NCI-H82 treated with DMSO at 0.1 percent for 48 hours (cell line): ENCODE measurements at regions not wholly inside any gene's neighbourhood (a gene's known extent, or its start where the extent isn't known, plus 50 kb on each side); places are given as distances from the start of the nearest gene placed in this dataset.

Experiments
- DNase-seq: peaks from one replicate; lab custom pipeline; 2025; ENCODE audit not compliant: unreplicated experiment; lab: John Stamatoyannopoulos, UW

DNA sequence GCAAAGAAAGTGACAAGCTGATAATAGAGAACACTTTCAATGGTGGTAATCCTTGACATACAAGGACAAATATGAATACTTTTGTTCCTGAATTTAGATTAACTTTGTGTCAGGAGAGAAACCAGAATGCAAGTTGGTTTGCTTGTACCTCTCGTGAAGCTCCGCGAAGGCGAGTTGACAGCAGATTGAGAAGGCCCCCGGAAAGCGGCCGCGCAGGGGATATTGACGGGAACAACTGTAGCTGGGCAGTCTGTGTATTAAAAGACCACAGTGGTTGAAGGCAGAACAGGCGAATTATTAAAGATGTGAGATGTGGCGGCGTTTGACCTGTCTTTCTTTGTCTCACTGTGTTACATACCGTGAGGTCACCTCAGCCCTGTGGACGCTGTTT is 175.8 kb upstream of the RALGAPA2 start:
- DNase-seq = no peak

DNA sequence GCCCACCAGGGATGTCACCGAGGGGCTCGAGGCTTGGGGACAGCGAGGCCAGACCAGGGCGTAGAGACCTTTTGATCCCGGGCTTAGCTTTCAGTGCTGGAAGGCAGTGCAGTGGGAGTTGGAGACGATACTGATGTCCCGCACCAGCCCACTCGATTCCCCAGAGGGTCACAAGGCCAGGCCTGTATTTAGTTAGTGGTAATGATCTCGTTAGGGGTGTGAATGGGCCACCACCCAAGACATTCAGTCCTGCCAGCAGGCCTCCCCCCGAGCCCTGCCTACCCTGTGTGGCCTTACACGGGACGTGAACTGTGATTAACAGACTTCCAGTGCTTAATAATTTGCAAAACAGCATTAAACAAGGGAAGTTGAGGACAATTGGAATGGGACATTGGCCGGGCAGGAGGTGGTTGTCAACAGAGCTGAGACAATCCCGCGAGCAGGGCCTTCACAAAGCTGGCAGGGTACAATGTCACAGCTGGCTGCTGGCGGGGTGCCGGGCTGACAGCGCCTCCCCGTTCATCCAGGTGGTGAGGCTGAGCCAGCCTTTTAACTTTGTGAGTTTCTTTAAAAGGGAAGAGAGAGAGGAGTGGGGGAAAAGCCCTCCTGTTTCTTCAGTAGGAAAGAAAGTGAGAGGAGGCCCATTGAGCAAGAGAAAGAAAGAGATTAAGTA is 175.3 kb upstream of the RALGAPA2 start:
- DNase-seq = no peak

DNA sequence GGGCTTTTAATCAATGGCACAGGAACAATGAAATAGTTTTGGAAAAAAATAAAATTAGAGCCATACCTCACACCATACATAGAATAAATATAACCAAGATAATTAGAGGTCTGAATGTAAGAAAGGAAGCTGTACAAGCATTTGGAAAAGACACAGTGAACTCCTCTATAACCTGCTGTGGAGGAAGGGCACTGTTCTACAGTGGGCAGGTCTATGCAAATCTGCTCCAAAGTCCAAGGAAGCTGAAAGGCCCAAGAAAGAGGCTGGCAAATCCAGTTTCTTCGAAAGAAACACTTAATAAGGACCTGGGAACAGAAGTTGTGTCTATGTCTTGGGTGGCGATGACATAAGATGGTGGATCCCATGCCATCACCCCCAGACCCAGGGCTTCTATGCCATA is 169.4 kb upstream of the RALGAPA2 start:
- DNase-seq = no peak

DNA sequence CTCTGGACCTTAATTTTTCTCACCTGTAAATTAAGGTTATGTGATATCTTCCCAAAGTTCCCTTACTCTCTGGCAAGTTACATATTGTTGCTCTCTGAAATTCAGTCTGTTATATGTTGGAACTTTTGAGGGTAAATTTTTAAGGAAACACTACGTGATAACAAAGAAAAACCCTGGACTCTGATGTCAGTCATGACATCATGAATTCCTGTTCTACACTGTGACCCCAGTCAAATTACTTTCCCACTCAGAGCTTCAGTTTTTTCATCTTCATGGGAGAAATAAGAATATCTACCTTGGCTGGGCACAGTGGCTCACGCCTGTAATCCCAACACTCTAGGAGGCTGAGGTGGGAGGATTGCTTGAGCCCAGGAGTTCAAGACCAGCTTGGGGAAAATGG is 164.6 kb upstream of the RALGAPA2 start:
- no peak for DNase-seq

DNA sequence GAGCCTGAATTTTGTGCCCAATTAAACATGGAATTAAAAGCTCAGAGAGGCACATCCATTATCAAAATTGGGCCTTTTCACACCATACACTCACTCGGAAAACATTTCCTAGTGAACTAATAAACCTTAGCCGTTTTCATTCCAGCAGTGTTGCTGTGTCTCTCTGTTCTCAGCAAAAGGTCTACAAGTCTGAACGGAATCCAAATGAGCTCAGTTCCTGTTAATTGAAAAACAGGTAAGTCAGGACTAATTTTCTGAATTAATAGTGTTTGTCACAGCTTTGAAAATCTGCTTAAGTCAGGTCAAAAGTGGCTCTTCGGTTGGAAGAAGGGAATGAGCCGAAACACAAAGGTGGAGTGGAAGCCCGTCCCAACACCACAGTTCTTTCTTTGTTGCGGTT is 163.3 kb upstream of the RALGAPA2 start:
- no peak for DNase-seq

DNA sequence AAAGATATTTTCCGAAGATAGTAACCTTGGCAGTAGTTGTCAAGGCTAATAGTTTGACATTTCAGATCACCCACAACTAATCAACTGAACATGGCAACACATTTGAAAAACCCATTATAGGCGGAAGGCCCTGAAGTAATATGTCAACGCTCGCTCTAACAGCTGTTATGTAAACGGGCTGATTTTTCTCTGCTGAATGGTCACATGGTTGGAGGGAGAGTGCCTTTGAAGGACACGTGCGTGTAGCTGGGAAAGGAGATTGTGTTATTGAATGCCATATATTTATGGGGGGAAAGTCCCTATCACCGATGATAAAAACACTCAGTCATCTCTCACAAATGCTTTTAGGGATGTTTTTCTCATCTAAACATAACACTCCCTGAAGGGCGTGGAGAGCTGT is 160.0 kb upstream of the RALGAPA2 start:
- no peak for DNase-seq

DNA sequence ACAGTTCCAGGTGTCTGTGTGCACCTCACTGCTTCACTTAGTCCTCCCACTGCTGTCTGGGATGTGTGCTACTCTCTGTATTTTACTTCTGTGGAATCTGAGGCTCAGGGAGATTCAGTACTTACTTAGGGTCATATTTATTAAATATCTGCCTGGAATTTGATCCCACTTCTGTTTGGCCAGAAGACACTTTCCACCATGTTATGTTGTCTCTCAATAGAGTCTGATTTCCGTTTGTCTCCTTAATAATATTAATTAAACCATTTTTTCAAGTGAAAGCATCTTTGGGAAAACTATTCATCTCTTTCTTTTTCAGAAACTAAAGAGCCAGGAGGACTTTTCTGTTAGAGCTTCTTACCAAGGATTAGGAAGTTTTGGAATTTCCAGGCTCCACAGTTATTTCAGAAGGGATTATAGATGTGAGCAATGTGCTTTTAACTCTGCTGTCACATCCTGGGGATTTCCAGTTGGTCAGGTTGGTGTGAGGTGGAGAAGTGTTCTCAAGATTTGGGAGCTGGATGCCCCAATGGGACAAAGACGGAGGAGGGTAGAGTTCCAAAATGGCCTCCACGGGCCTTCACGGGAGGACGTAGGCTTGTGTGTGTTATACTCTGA is 156.8 kb upstream of the RALGAPA2 start:
- no peak for DNase-seq

DNA sequence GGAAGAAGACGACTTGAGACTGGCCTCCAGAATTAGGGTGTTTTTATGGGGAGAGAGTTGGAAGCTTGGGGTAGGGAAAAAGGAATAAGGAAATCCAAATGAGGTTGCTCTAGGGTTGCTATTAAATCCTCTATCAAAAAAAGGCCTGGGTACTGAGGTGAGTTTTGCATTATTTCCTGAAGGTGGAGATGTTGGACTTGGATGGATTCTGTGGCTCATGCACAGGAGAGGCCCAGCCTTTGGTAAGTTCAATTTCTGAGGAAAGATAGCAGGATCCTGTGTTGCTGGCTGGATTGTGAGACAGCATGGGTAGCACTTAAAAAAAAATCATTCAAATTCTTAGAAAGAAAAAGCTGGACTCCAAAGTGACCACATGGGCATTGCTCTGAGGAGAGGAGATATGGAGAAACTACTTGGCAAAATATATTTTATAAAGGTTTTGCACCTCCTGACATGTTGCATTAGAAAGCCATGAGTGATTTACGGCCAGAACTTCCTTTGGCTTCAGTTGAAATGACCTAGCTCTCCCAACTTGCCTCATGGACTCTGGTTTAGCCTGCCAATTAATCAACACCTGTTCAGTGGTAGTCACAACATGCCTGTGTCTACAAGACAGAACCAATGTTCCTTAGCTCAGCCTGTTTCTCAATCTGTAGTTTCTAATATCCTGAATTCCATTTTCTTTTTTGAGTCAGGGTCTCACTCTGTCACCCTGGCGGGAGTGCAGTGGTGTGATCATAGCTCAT is 152.1 kb upstream of the RALGAPA2 start:
- DNase-seq = peak; percentile 36

DNA sequence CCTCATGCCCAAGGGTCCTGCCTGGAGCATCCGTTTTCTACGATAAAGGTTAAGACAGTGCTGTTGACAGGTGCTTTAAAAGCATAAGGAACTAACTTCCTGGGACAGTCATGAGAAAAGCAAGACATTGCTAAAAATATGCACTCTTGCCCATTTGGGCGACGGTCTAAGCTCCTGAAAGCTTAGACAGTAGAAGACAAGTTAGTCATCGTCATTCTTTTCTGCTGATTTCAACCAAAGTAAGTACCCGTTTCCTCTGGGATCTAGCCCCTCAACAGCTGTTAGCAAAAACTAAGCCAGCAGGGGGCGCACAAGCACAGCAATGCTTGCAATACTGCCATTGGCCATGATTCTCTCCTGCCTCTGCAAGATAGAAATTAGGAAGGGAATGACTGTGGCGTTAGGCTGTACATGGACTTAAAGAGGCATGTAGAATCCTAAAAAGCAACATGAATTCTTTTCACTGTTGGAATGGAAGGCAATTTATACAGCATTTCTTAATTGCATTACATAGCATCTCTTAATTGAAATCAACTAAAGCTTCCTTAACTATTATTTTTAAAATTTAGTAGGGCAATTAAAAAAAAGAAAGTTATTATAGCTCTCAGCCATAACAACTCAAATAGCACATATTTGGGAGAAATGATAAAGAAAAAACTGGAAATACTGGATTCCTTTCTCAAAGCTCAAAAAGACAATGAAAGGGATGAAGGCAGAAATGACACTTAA is 147.8 kb upstream of the RALGAPA2 start:
- peak; percentile 72 for DNase-seq

DNA sequence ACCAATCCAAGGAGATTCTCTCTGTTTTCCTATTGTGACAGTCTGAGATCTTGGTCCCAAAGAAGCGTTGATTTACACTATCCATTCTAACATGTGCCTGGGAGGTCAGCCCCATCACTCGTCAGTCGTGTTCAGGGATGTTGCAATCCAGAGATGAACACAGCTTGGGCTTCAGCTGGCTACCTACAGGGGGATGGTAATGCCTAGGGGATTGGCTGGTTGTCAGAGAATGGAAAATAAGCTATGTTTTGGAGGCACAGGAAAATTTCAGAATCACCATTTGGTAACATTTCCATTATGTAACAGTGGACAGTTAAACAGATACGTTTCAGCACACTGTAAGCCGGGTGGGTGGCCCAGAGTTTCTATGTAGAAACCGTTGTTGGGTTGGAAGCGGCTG is 147.1 kb upstream of the RALGAPA2 start:
- DNase-seq = no peak

DNA sequence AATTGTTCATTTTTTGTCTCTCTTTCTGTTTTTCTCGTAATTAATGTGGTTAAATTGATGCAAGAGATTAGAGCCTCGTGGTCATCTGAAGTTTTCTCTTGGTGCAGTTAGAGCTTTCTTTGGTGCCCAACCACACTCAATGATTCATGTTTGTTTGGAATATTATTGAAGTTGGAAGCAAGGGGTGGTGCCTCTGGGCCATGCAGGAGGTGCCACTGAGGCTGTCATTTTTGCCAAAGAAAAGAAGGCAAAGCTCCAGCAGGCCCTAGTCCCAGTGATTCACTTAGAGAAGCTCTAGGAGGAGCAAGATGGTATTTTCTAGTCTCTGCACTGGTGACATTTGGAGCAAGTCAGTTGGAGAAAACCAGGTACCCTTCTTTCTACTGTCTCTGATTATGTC is 144.5 kb upstream of the RALGAPA2 start:
- DNase-seq = no peak

DNA sequence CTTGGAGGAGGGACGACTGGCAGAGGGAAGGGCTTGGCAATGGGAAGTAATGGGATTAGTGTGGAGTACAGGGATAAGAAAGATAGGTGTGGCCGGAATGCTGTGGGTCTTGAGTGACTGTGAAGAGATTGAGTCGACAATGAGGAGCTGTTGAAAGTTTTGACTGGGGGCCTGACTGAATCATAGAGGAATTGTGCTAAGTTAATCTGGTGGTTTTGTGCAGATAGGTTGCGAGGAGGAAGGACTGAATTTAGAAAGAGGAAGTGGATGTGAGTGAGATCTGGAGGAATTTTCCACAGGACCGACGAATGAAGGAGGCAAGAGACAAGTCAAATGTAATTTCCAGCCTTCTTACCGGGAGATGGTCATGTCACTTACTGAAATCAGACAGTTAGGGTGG is 143.9 kb upstream of the RALGAPA2 start:
- peak; percentile 26 for DNase-seq

DNA sequence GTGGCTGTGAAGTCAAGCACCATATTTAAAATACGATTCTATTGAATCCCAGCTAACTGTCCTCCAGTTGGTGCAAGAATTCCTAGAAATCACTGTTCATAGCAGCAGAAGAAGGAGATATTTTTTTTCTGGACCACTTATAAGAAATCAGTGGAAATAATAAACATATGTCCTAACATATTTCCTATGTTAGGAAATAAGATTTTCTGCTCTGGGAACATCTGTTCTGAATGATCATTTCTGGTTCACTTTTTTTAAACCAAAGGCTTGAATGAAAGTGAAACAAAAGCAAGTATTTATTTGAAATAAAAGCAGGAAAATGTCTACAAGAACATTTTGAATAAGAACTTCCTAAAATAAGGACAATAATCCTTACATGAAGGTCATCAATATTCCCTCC is 138.9 kb upstream of the RALGAPA2 start:
- DNase-seq = no peak

DNA sequence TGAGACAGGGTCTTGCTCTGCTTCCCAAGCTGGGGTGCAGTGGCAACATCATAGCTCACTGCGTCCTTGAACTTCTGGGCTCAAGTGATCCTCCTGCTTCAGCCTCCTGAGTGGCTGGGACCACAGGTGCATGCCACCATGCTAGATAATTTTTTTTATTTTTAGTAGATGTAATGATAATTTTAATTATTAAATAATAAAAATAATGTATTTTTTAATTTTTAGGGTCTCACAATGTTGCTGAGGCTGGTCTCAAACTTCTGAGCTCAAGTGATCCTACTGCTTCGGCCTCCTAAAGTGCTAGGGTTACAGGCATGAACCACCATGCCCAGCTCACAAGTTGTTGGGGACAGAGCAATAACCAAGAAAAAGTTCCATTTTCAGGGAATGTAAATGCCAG is 138.0 kb upstream of the RALGAPA2 start:
- DNase-seq = no peak

DNA sequence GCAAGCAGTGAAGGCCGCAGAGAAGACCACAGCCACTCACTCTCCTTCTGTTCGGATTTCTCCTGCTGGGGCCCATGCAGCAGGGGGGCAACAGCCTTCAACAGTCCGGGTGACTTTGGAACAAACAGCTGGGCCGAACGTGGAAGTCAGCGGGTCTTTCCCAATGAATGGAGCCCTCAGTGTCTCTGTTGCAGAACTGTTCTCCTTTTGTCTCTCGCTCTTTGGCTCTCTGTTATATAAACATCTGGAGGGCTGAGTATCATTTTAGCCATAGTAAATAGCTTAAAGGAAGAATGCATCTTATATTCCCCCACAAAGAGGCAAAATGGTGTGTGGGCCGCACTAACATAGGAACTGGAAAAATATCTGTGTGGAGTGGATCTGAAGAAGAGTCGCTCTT is 136.7 kb upstream of the RALGAPA2 start:
- no peak for DNase-seq

DNA sequence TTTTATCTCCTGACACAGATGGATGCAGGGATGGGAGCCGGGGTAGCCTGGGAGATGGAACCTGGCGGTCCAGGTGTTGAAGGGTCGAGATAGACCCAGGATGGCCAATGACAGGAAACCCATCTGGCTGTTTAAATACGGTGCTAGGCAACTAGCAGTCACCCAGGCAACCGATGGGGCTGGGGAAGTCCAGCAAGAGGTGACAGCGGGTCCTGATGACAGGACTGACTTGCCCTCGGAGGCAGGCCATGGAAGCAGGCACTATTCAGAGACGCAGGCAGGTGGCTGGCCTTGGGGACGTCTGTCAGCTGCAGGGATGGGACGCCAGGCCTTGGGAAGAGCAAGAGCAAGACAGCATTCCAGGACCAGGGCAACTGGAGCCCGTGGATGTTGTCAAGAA is 135.4 kb upstream of the RALGAPA2 start:
- no peak for DNase-seq

DNA sequence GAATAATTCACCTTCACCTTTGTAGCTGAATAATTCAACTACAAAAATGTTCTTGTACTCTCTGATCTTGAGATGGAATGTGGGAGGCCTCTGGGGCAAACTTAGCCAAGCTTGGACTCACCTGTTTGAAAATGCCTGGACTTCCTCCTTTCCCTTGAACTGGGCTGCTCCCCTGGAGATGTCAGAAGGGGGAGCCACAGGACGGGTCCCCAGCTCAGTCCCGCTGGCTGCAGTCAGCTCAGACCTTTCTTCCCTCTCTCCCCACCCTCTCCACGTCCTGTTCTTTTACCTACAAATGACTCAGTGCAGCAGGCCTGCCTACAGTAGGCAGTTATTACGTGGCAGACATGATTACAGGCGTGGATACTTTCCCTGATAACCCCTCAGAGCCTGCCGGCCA is 131.5 kb upstream of the RALGAPA2 start:
- no peak for DNase-seq

DNA sequence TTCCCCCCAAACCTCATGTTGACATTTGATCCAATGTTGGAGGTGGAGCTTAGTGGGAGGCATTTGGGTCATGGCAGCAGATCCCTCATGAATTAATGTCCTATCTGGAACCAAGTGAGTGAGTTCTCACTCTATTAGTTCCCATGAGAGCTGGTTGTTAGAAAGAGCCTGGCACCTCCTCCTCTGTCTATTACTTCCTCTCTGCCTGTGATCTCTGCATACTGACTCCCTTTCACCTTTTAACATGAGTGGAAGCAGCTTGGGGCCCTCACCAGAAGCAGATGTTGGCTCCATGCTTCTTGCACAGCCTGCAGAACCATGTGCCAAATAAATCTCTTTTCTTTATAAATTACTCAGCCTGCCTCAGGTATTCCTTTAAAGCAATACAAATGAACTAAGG is 127.3 kb upstream of the RALGAPA2 start:
- no peak for DNase-seq

DNA sequence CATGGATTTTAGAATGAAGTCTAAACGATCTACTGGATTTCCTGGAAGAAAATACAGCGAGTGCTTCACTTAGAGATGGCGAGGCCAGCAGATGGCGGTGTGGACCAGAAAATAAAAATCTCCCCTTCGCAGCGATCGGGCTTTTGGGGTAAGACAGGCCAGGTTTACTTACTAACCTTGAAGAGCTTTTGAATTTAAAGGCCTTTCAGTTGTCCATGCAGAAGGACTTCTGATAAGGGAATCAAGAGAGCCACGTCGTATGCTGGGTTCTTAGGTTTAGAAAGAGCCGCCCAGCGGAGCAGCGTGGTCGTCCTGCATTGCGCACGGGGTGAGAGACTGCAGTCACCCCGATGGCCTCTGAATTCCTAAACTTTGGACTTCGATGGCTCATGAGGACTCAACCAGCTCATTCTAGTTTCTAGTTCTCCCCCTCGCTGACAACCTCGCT is 125.2 kb upstream of the RALGAPA2 start:
- peak; percentile 21 for DNase-seq

DNA sequence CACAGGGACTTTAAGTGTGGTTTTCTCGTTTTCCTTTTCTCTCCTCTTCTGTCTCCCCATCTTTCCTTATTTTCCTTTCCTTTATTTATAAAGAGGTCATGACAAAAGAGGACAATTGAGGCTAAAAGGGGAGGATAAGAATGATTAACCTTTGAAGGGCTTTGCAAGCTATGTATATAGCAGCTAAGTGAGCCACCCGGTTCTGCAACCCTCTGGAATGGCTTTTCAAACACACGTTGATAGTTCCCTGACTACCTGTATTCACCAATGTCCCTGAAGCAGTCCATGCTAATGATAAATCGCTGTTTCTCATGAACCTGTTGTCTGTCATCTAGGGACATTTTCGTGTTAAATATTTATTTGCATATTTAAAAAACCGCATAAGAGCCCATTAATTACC is 124.4 kb upstream of the RALGAPA2 start:
- no peak for DNase-seq

DNA sequence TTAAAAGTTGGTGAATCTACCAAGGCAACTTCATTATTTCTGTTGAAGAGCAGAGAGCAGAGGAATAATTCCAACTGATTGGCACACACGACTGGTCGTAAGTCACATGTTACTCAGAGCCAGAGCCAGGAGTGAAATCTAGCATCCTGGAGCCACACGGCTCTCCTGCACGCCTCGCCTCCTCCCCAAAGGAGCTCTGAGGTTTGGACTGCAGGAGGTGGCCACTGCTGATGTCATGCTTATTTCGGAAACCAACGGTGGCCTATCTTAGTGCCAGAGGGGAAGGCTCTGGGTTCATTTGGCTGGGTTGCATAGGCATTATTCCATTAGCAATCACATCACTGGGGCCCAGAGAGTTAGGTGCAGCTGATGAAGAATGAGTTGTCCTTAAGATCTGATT is 123.5 kb upstream of the RALGAPA2 start:
- no peak for DNase-seq

DNA sequence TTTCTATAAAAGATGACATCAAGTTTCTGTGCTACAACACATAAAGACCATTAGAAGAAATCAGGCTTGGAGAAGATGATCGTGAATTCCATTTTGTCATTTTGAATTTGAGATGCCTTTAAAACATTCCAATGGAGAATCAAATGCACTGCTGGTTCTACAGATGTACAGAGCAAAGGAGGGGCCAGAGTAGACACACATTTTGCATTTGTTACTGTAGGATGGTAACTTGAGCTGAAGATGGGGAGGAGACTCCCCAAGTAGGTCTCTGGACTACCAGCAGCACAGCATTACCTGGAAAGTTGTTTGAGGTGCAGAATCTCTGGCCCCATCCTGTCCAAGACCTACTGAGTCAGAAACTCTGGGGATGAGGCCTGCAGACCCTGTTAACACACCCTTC is 121.6 kb upstream of the RALGAPA2 start:
- no peak for DNase-seq
